SK-N-SH (cell line): ENCODE measurements at regions not wholly inside any gene's neighbourhood (a gene's known extent, or its start where the extent isn't known, plus 50 kb on each side); places are given as distances from the start of the nearest gene placed in this dataset.

ENCODE experiments used
- GABPA ChIP-seq: IDR thresholded peaks from 2 replicates; pipeline ENCODE4 v1.4.0; 2012; ENCODE audit warnings: low read depth, mild to moderate bottlenecking
- JUND ChIP-seq: IDR thresholded peaks from 2 replicates; pipeline ENCODE4 v1.4.0; 2012
- MAX ChIP-seq: IDR thresholded peaks from 2 replicates; pipeline ENCODE4 v1.4.0; 2012; ENCODE audit warnings: low read depth
- POLR2AphosphoS5 ChIP-seq: IDR thresholded peaks from 2 replicates; pipeline ENCODE4 v1.6.1; 2012; ENCODE audit warnings: low read depth, low read length

GRCh38 chr20:57860576-57860975 is 150.8 kb upstream of the PMEPA1 start:
- TF ChIP-seq MAX (no peak), GABPA (no peak), POLR2AphosphoS5 (no peak), JUND (no peak)
